GM18868 (cell line): ENCODE measurements at regions not wholly inside any gene's neighbourhood (a gene's known extent, or its start where the extent isn't known, plus 50 kb on each side); places are given as distances from the start of the nearest gene placed in this dataset.

Experiments
- ATAC-seq: cut with Tn5 transposase; IDR thresholded peaks from one replicate; pipeline ENCODE4 v1.9.1; 2021; ENCODE audit warnings: mild to moderate bottlenecking, moderate library complexity; ENCODE audit not compliant: unreplicated experiment

GRCh38 chr5:2181149-2181548 is 298.4 kb upstream of the IRX4 start:
- ATAC-seq = no peak

GRCh38 chr5:2180456-2180855 is 297.7 kb upstream of the IRX4 start:
- no peak for ATAC-seq

- no peak for ATAC-seq
These were observed 297.1 kb upstream of the IRX4 start for GRCh38 chr5:2179861-2180260.

GRCh38 chr5:2178528-2178927 is 295.8 kb upstream of the IRX4 start:
- no peak for ATAC-seq

DNA sequence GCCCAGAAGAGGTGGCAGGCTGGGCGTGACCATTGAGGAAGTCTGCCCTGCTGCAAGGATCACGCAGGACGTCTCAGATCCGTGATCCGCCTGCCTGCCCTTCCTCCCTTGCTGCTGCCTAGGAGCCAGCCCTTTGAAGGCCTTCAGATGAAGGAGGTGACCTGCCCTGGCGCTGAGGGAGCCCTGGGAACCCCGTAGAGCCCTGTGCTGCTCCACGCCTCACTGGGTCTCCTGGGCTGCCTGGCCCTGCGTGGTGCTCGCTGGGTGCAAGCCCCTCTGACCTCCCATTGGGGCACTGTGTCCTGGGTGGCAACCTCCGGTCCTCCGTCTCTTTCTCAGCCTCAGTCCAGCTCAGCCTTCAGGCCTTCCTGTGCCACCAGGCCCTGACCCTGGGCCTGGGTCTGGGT is 295.3 kb upstream of the IRX4 start:
- no peak for ATAC-seq

DNA sequence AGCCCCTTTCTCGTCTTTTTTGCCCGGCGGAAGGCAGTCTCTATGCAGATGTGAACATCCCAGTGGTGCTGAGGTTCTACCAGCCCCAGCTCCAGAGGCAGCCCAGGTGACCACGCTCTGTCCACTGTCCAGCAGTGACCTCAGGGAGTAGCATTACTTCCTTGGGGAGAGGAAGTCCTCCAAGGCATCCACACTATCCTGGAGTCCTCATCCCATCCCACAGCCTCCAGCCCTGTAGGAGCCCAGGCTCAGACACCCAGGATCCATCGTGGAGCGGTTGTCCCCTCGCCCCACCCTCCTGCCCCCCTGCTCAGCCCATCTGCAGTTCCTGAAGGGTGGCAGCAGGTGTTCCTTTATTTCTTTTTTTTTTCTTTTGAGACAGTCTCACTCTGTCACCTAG is 294.5 kb upstream of the IRX4 start:
- no peak for ATAC-seq

- ATAC-seq = no peak
These were observed 293.9 kb upstream of the IRX4 start for GRCh38 chr5:2176581-2176980.

- ATAC-seq = no peak
These were observed 293.2 kb upstream of the IRX4 start for GRCh38 chr5:2175842-2176404.

- ATAC-seq = no peak
These were observed 292.3 kb upstream of the IRX4 start for GRCh38 chr5:2175041-2175440.

DNA sequence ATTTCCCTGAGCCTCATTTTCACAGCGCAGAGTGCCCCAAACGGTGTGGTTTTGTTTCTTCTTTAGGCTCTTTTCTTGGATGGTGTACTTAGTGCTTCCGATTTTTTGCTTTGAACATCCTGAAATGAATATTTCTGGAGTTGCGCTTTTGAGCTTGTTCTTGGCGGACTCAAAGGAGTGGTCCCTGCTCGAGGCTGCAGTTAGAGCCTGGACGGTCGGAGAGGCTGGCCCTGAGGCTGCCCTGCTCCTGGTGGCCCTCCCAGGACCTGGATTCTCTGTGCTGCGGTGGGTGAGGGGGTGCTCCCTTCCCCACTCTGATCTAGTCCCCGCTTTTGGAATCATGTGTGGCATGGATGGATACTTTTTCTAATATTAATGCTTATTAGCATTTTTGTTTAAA is 291.8 kb upstream of the IRX4 start:
- no peak for ATAC-seq

- no peak for ATAC-seq
These were observed 290.6 kb upstream of the IRX4 start for GRCh38 chr5:2173151-2173834.

- no peak for ATAC-seq
These were observed 289.7 kb upstream of the IRX4 start for GRCh38 chr5:2172471-2172870.

GRCh38 chr5:2170761-2171160 is 288.0 kb upstream of the IRX4 start:
- ATAC-seq = no peak

GRCh38 chr5:2169850-2170760 is 287.4 kb upstream of the IRX4 start:
- no peak for ATAC-seq

DNA sequence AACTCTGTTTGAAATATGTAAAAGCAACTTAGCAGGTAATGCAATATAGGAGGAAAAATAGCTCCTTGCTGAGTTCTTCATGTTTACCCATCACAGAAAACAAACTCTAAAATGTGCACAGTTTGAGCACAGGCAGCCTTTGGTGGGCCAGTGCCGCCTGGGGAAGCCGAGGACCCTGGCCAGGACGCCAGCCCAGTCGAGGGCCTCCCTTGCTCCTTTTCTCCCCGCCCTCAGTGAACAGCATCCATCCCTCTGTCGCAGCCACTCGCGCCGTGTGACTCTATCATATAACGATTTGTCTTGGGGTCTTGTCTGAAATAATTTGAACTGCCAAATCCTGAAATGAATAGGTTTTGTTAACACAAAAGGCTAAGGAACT is 286.7 kb upstream of the IRX4 start:
- no peak for ATAC-seq

- no peak for ATAC-seq
These were observed 286.1 kb upstream of the IRX4 start for GRCh38 chr5:2168601-2169429.

DNA sequence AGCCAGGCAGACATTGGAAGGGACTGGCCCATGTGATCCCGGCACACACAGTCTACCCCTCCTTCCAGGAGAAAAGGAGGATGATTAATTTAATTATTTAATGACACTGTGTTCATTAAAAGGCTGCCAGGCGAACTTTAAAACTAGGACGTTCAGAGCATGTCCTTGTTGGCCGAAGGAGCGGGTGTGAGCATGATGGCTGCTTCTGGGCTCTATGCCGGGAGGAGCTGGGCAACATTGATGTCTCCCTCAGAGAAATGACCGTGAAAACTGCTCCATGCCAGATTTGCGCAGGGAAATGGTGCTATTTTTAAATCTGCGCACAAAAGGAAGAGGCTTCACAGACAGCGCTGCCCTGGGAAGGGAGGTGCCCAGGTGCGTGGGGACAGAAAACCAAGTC is 284.9 kb upstream of the IRX4 start:
- no peak for ATAC-seq

- ATAC-seq = no peak
These were observed 284.3 kb upstream of the IRX4 start for GRCh38 chr5:2166979-2167377.

- no peak for ATAC-seq
These were observed 283.7 kb upstream of the IRX4 start for GRCh38 chr5:2166306-2166978.

DNA sequence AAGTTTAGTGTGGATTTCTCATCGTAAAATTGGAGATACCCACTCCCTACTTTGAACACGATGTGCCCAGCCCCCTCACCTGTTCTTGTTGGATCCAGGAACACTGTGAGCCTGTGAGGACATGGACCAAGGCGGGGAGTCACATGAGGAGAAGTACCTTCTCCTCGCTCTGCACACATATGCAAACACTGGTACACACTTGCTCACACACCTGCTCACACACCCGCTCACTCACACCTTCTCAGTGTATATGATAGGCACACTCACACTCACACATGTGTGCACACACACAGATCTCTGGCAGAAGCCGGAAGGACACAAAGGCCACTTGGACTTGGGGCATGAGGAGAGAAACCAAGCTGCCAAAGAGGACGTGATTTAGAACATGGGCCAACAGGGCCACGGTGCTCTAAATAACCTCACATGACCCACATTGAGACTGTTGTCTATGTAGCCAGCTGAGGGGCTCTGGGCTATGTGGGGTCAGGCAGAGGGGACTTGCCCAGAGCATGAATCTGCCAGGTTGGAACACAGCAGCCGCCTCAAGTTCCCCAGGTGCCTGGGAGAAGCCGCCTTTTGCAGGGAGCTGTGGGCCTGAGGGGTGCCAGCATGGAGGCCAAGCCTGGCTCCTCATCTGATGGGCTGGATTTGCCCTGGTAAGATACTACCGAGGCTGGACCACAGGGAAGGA is 283.0 kb upstream of the IRX4 start:
- ATAC-seq = no peak
